Right cardiac atrium (tissue), 5 donors: ENCODE measurements at regions not wholly inside any gene's neighbourhood (a gene's known extent, or its start where the extent isn't known, plus 50 kb on each side); places are given as distances from the start of the nearest gene placed in this dataset.

Experiments used
- ATAC-seq, 2 donors: fragments of 200-7000 bp; cut with Tn5 transposase; one replicate each; pipeline versions ENCODE4 v1.8.0 to v1.9.1; 2020; ENCODE audit warnings: moderate library complexity in 2 of 2, mild to moderate bottlenecking in 1 of 2
- DNase-seq, 3 donors: peaks; one replicate each; pipeline ENCODE4 v3.0.0-alpha.2; 2020
- H3K27ac ChIP-seq: one replicate; pipeline ENCODE4 v1.5.1; 2013; ENCODE audit warnings: mild to moderate bottlenecking, low read length, control low read depth, moderate library complexity
- H3K27me3 ChIP-seq: one replicate; pipeline ENCODE4 v1.6.1; 2013; ENCODE audit not compliant: control insufficient read depth, insufficient read depth
- H3K4me1 ChIP-seq: one replicate; pipeline ENCODE4 v1.6.1; 2013; ENCODE audit warnings: low read length; ENCODE audit not compliant: control insufficient read depth, insufficient read depth
- H3K4me3 ChIP-seq: one replicate; pipeline ENCODE4 v1.5.1; 2013; ENCODE audit warnings: low read length, control low read depth
- H3K9me3 ChIP-seq: one replicate; pipeline ENCODE4 v1.6.1; 2013; ENCODE audit warnings: low read length; ENCODE audit not compliant: control insufficient read depth
- WGBS: extraction: QIAGEN DNeasy Blood & Tissue Kit; methylation state at CpG from one replicate; pipeline ENCODE4 v1.1.7; 2013; 5-methylcytosine and 5-hydroxymethylcytosine counted together
- intact Hi-C, 4 donors: fragments of 100-400 bp; cut with DNase I; formaldehyde crosslinking; loops; one replicate each; pipeline versions ENCODE4 v1.11.0 to v1.14.0; 2022 to 2023
- donor health status: healthy with polysubstance abuse.
- donor health status: DM: no; HTN: yes; CAD: no.
- donor health status: DM: no; HTN: no; CAD: no.
- donor health status: DM: no; HTN: yes; CAD: no; lungs with severe emphysema.
- donor health status: DM: yes; HTN: yes; CAD: no.

DNA sequence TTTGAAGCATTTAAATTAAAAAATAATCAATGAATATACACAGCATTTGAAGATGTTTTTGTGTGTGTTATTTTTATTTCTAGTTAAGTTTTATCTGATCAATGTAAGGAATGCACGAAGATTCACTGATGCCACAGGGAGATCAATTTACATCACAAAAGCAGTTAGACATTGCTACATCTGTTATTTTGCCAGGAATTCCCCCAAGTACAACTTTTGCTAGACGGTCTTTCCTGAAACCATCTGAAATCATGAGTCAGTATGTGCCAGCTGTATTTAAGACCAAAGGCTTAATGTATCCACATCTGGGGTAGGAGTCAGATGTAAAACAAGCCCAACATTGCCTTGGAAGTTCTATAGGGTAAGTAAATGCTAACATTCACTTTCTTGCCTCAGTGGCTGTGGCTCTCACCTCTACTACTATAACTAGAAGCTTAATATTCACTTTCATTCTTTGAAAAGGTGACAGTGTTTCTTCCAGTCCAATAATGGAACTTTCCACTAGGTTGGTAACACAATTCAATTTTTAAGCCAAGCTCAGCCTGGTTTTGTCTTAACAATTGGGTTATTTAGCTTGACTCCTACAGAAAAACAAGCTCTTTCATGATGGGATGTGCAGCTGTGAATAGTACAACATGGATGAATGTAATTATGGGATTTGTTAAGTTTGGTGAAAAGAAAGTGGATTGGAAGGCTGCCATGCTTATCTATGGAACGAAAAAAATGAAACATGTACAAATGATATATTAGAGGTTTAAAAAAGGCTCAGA lies 385.4 kb upstream of the TMEM132C start:
- WGBS: 65% methylated on average over 3 of the region's 3 CpGs
- ATAC-seq: no peak
- intact Hi-C loops: no loop called here

DNA sequence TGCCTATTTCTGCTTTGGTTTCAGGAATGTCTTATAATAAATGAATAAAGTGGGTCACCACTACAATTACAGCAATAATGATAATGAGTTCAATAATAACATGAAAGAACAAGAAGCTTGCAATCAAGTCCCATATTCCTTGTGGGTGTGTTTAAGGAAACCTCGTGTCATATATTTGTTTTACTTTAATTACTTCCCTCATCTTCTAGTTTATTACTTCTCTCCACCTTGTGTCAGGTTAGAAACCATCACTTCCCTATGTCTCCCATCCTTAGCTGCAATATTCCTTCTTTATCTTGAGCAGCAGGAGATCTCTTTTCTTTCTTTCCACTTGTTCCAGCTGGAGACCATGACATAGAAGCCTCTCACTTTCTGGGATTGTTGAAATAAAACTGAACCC lies 384.0 kb upstream of the TMEM132C start:
- 72% methylated on average over 1 of the region's 1 CpG for WGBS
- Histone ChIP-seq H3K27me3 (no peaks in the 10 kb centered on the region), H3K27ac (no peak overlapping the region), H3K4me3 (no peak overlapping the region), H3K4me1 (no peaks in the 10 kb centered on the region), H3K9me3 (no peaks in the 10 kb centered on the region)
- DNase-seq (no peak), ATAC-seq (no peak)
- intact Hi-C loops: no loop called here

More for the DNA sequence above, 385.4 kb upstream of the TMEM132C start:
- no peak overlapping the region for H3K4me3 ChIP-seq
- H3K4me1 ChIP-seq: no peaks in the 10 kb centered on the region
- H3K9me3 ChIP-seq: no peaks in the 10 kb centered on the region
- no peak for DNase-seq
- no peak overlapping the region for H3K27ac ChIP-seq
- no peaks in the 10 kb centered on the region for H3K27me3 ChIP-seq

DNA sequence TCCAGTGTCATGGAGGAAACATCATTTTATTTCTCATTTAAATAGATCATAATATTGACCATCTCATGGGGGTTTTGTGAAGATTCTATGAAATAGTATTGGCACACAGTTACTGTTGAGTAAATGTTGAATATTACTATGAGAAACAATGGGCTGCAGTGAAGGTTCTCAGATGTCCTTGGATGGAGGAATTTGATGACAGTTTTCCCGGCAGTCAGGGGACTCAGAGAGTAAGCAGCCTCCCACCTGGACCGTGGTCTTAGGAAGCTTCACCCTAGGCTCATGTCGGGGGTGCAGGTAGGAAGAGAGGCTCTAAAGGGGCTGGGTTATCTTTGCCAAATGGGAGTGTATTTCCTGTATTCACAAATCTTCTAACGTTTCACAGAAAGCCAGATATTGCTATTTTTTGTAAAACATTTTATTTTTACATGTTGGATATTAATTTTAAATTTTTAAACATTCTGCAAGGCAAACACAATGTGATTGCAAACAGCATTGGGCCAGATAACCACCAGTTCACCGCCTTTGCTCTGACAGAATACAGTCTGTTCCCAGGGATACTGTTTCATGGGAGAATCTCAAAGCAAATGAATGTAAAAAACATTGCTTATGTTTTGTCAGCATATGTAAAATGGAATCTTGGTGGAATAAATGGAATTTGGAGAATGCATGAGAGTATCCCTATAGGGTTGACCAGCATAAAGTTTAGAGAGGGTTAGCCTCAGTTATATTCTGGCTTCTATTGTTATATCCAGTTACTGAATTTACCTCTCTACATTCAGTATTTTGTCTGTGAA lies 380.8 kb upstream of the TMEM132C start:
- no peaks in the 10 kb centered on the region for H3K9me3 ChIP-seq
- DNase-seq (no peak), ATAC-seq (no peak)
- H3K27ac ChIP-seq: no peak overlapping the region
- H3K4me1 ChIP-seq: no peaks in the 10 kb centered on the region
- no peaks in the 10 kb centered on the region for H3K27me3 ChIP-seq
- no peak overlapping the region for H3K4me3 ChIP-seq
- intact Hi-C loops: no loop called here
- 43% methylated on average over 5 of the region's 5 CpGs for WGBS

DNA sequence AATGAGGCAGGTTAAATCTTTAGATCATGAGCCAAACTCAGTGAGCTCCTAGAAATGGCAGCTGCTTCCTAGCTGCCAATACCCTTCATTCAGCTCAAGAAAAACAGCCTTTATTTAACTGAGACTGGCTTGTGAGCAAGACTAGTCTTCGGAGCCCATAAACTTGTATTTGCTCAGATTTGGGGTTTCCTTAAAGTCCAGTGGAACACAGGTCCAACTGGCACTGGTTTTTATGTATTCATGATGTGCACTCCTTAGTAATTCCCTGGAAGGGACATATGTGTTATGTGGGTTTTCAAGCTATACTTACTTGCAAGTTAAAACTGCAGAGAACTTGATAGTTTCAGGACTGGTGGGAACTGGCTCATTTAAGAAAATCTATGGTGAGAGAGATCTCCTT lies 380.1 kb upstream of the TMEM132C start:
- Histone ChIP-seq H3K9me3 (no peaks in the 10 kb centered on the region), H3K4me3 (no peak overlapping the region), H3K27ac (no peak overlapping the region), H3K27me3 (no peaks in the 10 kb centered on the region), H3K4me1 (no peaks in the 10 kb centered on the region)
- 63% methylated on average over 1 of the region's 1 CpG for WGBS
- DNase-seq (no peak), ATAC-seq (no peak)
- intact Hi-C loops: no loop called here

DNA sequence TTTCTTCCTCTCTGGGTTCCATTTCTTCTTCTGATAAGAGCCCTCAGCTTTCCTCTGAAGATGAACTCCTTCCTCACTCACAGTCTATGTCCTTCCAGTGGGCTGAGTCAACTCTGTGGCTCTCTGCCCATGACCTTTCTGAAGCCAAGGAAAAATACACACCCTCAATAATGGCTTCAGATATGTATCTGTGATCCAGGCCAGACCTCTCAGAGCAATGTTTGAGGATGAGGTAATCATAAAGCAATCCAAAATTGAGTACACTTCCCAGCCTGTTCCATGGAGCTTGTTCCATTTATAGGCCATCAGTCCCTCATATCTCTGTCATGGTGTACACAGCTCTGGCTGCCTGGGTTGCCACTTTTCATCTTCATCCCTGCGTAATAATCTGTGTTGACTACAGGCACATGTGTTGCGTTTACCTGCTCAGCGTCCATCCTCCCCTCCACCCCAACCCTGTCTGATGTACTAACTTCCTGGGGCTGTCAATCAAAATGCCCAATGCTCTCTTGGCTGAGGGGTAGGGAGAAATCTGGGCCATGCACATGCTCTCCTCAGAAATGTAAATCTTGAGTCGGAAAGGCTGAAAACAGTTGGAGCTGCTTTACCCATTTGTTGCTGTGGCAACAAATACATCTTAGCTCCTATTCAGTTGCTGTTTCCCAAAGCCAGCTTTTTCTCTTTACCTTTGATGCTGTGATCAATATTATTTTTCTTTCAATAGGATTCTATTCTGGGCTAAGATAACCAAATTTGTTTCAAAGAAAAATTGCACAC lies 377.8 kb upstream of the TMEM132C start:
- no peak overlapping the region for H3K27ac ChIP-seq
- H3K27me3 ChIP-seq: no peaks in the 10 kb centered on the region
- no peak overlapping the region for H3K4me3 ChIP-seq
- DNase-seq: no peak
- H3K9me3 ChIP-seq: no peaks in the 10 kb centered on the region
- 63% methylated on average over 4 of the region's 4 CpGs for WGBS
- H3K4me1 ChIP-seq: no peaks in the 10 kb centered on the region
- intact Hi-C loops: no loop called here
- ATAC-seq: peak; percentile 53 to 71

DNA sequence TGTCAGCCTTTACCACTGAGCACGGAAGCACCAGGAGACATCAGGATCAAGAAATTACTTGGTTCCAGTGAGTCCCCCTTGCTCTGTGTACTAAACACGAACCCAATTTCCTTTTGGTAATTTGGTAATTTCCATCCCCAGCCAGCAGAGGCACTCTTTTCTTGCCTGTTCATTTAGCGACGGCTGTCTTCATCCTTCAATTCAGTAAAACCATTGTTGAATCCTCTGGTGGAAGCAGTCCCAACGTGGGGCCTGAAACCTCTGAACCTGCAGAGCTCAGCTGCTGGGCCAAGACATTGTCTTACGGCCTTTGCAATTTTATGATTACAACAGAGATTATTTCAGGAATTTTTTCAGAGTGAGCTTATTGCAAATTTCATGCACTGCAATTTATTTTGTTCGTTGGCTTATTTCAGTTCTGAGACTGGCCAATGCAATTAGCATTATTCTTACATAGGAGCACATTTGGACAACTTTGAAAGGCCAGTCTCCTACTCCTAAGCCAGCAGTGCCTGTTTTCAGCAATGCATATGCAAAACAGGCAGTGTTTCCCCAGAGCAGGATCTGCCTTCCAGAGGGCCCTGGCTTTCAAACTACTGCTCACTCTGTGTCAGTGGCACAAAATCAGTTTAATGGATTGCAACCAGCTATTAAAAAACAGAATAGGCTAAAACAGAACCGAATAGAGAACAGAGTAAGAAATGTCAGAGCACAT lies 372.9 kb upstream of the TMEM132C start:
- Histone ChIP-seq H3K9me3 (no peaks in the 10 kb centered on the region), H3K4me3 (no peak overlapping the region), H3K27ac (no peak overlapping the region), H3K4me1 (no peaks in the 10 kb centered on the region), H3K27me3 (no peaks in the 10 kb centered on the region)
- ATAC-seq: no peak
- WGBS: 58% methylated on average over 8 of the region's 8 CpGs
- no peak for DNase-seq
- intact Hi-C loops: no loop called here

DNA sequence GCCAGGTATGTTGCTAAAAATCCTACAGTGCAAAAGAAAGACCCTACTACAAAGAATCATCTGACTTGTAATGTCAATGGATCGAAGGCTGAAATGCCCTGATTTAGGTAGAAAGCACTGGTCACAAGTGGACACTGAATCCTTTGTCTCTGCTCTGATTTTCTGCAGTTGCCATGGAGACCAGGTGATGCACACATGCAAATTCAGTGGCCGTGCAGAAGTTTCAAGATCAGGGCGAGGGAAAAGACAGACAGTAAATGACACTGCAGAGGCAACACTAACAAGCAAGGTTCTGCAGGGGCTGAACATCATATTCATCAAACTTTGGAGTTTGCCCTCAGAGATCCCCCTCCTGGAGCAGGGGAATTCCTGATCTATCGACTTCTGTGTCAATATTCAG lies 370.3 kb upstream of the TMEM132C start:
- Histone ChIP-seq H3K27ac (no peak overlapping the region), H3K4me1 (no peaks in the 10 kb centered on the region), H3K27me3 (no peaks in the 10 kb centered on the region), H3K9me3 (no peaks in the 10 kb centered on the region), H3K4me3 (no peak overlapping the region)
- intact Hi-C loops: no loop called here
- DNase-seq (no peak), ATAC-seq (no peak)
- 79% methylated on average over 4 of the region's 4 CpGs for WGBS

DNA sequence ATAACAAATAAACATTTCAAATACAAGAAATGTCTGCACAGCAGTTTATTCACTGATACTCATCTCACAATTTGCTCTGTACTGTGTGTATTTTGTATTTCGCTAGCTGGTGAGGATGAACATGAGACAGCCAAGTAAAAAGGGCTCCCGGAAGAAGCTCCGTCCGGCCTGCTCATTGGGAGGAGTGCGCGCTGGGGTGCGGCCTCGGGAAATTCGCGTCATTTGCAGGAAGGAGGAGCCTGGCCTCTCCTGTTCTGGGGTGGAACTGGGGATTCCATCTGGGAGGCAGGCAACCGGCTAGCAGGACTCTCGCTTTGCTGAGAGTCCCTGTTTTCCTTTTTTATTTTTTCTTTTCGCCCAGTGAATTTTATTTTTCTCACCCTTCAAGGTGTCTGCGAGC lies 368.4 kb upstream of the TMEM132C start:
- ATAC-seq (no peak), DNase-seq (no peak)
- intact Hi-C loops: no loop called here
- no peak overlapping the region for H3K4me3 ChIP-seq
- H3K27me3 ChIP-seq: no peaks in the 10 kb centered on the region
- no peaks in the 10 kb centered on the region for H3K9me3 ChIP-seq
- no peaks in the 10 kb centered on the region for H3K4me1 ChIP-seq
- WGBS: 89% methylated on average over 14 of the region's 14 CpGs
- no peak overlapping the region for H3K27ac ChIP-seq

DNA sequence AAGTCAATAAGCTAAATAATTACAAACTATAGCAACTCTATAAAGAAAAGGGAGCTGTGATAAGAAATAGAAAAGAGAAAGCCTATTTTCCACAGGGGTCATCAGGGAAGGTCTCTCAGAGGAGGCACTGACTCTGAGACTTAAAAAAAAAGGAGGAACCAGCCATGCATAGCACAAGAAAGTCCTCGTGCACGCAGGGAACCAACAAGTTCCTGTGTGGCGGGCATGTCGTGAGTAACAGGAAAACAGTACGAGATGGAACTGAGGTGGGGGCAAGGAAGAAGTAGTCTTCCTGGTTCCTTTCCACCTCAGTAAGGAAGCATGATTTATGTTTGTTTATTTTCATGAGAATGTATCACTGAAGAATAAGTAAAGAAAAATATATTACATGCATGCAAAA lies 367.0 kb upstream of the TMEM132C start:
- WGBS: 35% methylated on average over 5 of the region's 5 CpGs
- DNase-seq: no peak
- H3K27ac ChIP-seq: no peak overlapping the region
- ATAC-seq: no peak
- no peaks in the 10 kb centered on the region for H3K9me3 ChIP-seq
- intact Hi-C loops: no loop called here
- no peaks in the 10 kb centered on the region for H3K27me3 ChIP-seq
- no peak overlapping the region for H3K4me3 ChIP-seq
- H3K4me1 ChIP-seq: no peaks in the 10 kb centered on the region

DNA sequence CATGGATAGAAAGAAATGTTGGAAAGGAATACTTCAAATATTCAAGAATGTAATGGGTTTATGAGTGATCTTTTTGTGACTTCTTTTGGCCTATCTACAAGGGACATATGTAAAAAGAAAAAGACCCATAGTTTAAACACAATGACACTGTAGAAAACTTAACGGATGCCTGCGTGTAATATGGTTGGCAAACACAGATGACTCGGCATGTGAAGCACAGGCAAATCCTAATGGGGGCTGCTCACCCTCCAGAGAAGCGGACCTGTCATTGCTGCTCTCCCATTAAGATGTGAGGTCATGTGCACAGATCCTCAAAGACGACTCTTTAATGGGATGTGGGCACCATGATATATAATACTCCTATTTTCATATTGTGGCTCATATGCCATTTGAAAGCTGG lies 366.6 kb upstream of the TMEM132C start:
- Histone ChIP-seq H3K27me3 (no peaks in the 10 kb centered on the region), H3K27ac (no peak overlapping the region), H3K9me3 (no peaks in the 10 kb centered on the region), H3K4me1 (no peaks in the 10 kb centered on the region), H3K4me3 (no peak overlapping the region)
- 72% methylated on average over 5 of the region's 5 CpGs for WGBS
- no peak for ATAC-seq
- intact Hi-C loops: no loop called here
- no peak for DNase-seq
